Smooth muscle cell (in vitro differentiated cells): ENCODE measurements at regions not wholly inside any gene's neighbourhood (a gene's known extent, or its start where the extent isn't known, plus 50 kb on each side); places are given as distances from the start of the nearest gene placed in this dataset.

Experiments
- DNase-seq: peaks from one replicate; lab custom pipeline; 2025; ENCODE audit not compliant: unreplicated experiment; lab: John Stamatoyannopoulos, UW
- H2AFZ ChIP-seq: fragments of 200-600 bp; sonication (generic); 2 replicates; pipeline ENCODE4 v1.6.0; 2016; ENCODE audit warnings: antibody characterized with exemption, low read depth, mild to moderate bottlenecking
- H3F3A ChIP-seq: fragments of 200-600 bp; sonication (generic); 2 replicates; pipeline ENCODE4 v1.6.0; 2017; ENCODE audit warnings: antibody characterized with exemption, low read depth
- H3K27ac ChIP-seq: fragments of 200-600 bp; sonication (generic); 2 replicates; pipeline ENCODE4 v1.5.1; 2016; ENCODE audit warnings: low read depth, mild to moderate bottlenecking
- H3K27me3 ChIP-seq: fragments of 200-600 bp; sonication (generic); 2 replicates; pipeline ENCODE4 v1.6.1; 2016; ENCODE audit warnings: low read depth, mild to moderate bottlenecking
- H3K36me3 ChIP-seq: fragments of 200-600 bp; sonication (generic); 2 replicates; pipeline ENCODE4 v1.5.1; 2016; ENCODE audit warnings: low read depth
- H3K4me1 ChIP-seq: fragments of 200-600 bp; sonication (generic); 2 replicates; pipeline ENCODE4 v1.5.1; 2016; ENCODE audit warnings: low read depth
- H3K4me2 ChIP-seq: fragments of 200-600 bp; sonication (generic); 2 replicates; pipeline ENCODE4 v1.6.0; 2016; ENCODE audit warnings: mild to moderate bottlenecking
- H3K4me3 ChIP-seq: fragments of 200-600 bp; sonication (generic); 2 replicates; pipeline ENCODE4 v1.5.1; 2016; ENCODE audit warnings: mild to moderate bottlenecking
- H3K79me2 ChIP-seq: fragments of 200-600 bp; sonication (generic); 2 replicates; pipeline ENCODE4 v1.6.0; 2016; ENCODE audit warnings: low read depth, mild to moderate bottlenecking
- H3K9ac ChIP-seq: fragments of 200-600 bp; sonication (generic); 2 replicates; pipeline ENCODE4 v1.6.0; 2016; ENCODE audit warnings: low read depth
- H3K9me3 ChIP-seq: fragments of 200-600 bp; sonication (generic); replicated peaks from 2 replicates; pipeline ENCODE4 v1.5.1; 2016; ENCODE audit warnings: low read depth
- H4K20me1 ChIP-seq: fragments of 200-600 bp; sonication (generic); 2 replicates; pipeline ENCODE4 v1.6.0; 2016; ENCODE audit warnings: low read depth
- WGBS: methylation state at CpG from one replicate; pipeline ENCODE4 v1.1.7; 2016; ENCODE audit warnings: low lambda C conversion rate; 5-methylcytosine and 5-hydroxymethylcytosine counted together
- TF ChIP-seq, protein P1 (sequence below): fragments of 200-600 bp; sonication (generic); IDR thresholded peaks from 2 replicates; pipeline ENCODE4 v1.5.1; 2017; ENCODE audit warnings: borderline replicate concordance, mild to moderate bottlenecking, antibody characterized with exemption; ENCODE audit not compliant: insufficient read depth, poor library complexity, severe bottlenecking

DNA sequence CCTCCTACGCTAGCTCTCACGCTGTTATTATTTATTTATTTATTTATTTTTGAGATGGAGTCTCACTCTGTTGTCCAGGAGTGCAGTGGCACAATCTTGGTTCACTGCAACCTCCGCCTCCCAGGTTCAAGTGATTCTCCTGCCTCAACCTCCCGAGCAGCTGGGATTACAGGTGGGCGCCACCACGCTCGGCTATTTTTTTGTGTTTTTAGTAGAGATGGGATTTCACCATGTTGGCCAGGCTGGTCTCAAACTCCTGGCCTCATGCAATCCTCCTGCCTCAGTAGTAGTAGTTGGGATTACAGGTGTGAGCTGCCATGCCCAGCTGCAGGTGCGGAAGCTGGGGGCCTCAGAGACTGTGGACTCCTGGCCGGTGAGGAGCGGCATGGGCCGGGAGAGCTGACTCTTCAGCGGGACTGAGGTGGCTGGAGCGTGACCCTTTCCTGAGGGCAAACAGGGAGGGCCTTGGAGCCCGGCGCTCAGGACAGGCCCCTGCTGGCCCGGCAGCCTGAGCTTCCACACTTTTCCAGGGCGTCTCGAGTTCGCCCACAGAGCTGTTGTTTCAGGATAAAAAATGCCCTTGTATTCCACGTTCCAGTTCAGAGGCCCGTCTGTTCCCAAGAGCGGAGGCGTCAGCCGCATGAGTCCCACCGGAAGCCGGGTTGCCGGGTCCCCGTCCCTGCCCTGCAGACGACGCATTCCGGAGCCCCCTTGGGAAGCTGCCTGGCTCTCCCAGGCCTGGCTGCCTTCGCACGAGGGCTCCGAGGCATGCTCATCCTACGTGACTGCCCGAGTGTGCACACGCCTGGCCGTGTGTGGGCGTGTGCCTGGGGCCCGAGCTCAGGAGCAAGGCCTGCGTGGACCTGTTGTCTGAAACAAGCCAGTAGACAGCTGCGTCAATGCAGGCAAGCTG lies 126.2 kb downstream of the SIK1 start:
- no peaks in the 10 kb centered on the region for H4K20me1 ChIP-seq
- TF ChIP-seq, protein P1, sequence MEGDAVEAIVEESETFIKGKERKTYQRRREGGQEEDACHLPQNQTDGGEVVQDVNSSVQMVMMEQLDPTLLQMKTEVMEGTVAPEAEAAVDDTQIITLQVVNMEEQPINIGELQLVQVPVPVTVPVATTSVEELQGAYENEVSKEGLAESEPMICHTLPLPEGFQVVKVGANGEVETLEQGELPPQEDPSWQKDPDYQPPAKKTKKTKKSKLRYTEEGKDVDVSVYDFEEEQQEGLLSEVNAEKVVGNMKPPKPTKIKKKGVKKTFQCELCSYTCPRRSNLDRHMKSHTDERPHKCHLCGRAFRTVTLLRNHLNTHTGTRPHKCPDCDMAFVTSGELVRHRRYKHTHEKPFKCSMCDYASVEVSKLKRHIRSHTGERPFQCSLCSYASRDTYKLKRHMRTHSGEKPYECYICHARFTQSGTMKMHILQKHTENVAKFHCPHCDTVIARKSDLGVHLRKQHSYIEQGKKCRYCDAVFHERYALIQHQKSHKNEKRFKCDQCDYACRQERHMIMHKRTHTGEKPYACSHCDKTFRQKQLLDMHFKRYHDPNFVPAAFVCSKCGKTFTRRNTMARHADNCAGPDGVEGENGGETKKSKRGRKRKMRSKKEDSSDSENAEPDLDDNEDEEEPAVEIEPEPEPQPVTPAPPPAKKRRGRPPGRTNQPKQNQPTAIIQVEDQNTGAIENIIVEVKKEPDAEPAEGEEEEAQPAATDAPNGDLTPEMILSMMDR = no peak
- H3K36me3 ChIP-seq = no peaks in the 10 kb centered on the region
- peak overlapping the region; percentile 86 for H3K27ac ChIP-seq
- H3K9ac ChIP-seq = peak overlapping the region; percentile 54
- H3F3A ChIP-seq = no peaks in the 10 kb centered on the region
- 53% methylated on average over 40 of the region's 42 CpGs for WGBS
- H3K4me3 ChIP-seq = no peak overlapping the region
- DNase-seq = no peak
- peak overlapping the region; percentile 51 for H3K4me2 ChIP-seq
- H3K79me2 ChIP-seq = no peaks in the 10 kb centered on the region
- H2AFZ ChIP-seq = no peak overlapping the region
- peaks cover 12% of the 10 kb centered on the region for H3K4me1 ChIP-seq
- H3K9me3 ChIP-seq = no peaks in the 10 kb centered on the region
- no peaks in the 10 kb centered on the region for H3K27me3 ChIP-seq

DNA sequence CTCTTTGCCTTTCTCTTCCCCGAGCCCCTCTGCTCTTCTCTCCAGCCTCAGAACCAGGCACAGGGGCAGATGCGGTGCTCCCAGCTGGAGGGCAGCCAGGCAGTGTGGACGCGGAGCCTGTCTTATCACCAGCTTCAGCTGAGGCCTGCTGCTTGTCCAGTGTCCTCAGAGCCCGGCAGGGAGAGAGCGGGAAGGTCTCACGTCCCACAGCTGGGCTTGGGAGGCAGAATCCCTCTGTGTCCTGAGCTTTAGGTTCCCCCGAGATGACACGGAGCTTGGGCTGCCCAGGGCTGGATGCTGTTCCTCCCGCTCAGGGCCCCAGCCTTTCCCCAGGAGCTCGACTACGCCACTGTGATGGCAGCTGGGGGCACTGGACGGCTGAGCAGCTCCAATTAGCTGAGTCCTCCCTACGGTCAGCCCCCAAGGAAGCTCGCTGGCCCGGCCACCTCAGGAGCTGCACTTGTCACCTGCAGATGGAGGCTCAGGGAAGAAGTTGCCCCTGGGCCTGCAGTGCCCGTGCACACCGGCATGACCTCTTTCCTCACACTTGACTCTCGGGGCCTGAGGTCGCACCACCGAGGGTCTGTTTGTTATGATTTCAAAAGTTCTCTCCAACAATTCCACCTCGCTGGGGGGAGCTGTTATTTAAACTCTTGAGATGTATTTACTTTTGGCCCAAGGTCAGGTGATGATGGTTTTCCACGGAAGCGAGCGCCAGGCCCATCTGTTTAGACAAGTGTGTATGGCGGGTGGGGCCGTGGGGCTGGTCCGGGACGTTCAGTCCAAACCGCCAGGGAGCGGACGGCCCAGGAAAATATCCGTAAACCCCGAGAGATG lies 127.3 kb downstream of the SIK1 start:
- Histone ChIP-seq H3K79me2 (no peaks in the 10 kb centered on the region), H3K9me3 (no peaks in the 10 kb centered on the region), H3K4me3 (no peak overlapping the region), H4K20me1 (no peaks in the 10 kb centered on the region), H2AFZ (no peak overlapping the region), H3K27me3 (no peaks in the 10 kb centered on the region), H3K4me1 (peaks cover 12% of the 10 kb centered on the region), H3F3A (no peaks in the 10 kb centered on the region), H3K9ac (no peak overlapping the region), H3K4me2 (no peak overlapping the region), H3K36me3 (no peaks in the 10 kb centered on the region), H3K27ac (no peak overlapping the region)
- TF ChIP-seq, protein P1 = no peak
- DNase-seq = no peak
- 83% methylated on average over 34 of the region's 34 CpGs for WGBS

DNA sequence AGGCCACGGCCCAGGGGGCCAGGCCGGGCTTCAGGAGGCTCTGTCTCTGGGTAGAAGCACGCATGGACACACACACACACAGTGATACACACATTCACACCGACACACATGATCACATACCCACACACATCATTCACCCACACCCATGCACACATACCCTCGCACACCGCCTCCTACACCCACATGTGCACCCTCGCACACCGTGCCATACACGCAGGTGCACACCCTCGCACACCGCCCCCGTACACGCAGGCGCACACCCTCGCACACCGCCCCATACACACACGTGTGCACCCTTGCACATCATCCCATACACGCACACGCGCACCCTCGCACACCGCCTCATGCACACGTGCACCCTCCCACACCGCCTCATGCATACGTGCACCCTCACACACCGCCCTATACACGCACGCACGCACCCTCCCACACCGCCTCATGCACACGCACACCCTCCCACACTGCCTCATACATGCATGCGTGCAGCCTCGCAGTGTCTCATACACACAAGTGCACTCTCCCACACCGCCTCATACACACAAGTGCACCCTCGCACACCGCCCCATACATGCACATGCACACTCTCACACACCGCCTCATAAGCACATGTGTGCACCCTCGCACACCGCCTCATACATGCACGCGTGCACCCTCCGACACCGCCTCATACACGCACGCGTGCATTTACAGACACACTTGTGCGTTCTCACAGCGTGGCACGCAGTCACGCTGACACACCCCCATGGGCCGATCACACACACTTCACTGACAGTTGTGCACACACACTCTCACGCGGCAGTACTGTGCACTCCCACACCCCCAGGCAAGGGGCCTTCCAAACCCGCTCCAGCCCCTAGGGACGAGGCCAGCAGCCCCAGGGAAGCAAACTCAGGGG lies 128.1 kb downstream of the SIK1 start:
- no peak overlapping the region for H3K9ac ChIP-seq
- TF ChIP-seq, protein P1 = no peak
- no peaks in the 10 kb centered on the region for H3K27me3 ChIP-seq
- H3K79me2 ChIP-seq = no peaks in the 10 kb centered on the region
- H3K9me3 ChIP-seq = no peaks in the 10 kb centered on the region
- H3K27ac ChIP-seq = no peak overlapping the region
- no peaks in the 10 kb centered on the region for H3F3A ChIP-seq
- no peaks in the 10 kb centered on the region for H3K36me3 ChIP-seq
- H3K4me2 ChIP-seq = no peak overlapping the region
- H4K20me1 ChIP-seq = no peaks in the 10 kb centered on the region
- WGBS = 96% methylated on average over 51 of the region's 55 CpGs
- no peak overlapping the region for H3K4me3 ChIP-seq
- no peak for DNase-seq
- H2AFZ ChIP-seq = no peak overlapping the region
- H3K4me1 ChIP-seq = peaks cover 12% of the 10 kb centered on the region
